ENCODE measurements at regions not wholly inside any gene's neighbourhood (a gene's known extent, or its start where the extent isn't known, plus 50 kb on each side); places are given as distances from the start of the nearest gene placed in this dataset.

GRCh38 chr2:16005389-16005788, 65.0 kb downstream of the MYCN start:
- TF ChIP-seq CTCF (IDR thresholded peaks at IDR 0.05; ENCODE audit: low read length) = no peak
- TF ChIP-seq EZH2 (IDR thresholded peaks at IDR 0.05; ENCODE audit: borderline replicate concordance, low read length) = no peak
